Body of pancreas (tissue), 4 donors: ENCODE measurements at regions not wholly inside any gene's neighbourhood (a gene's known extent, or its start where the extent isn't known, plus 50 kb on each side); places are given as distances from the start of the nearest gene placed in this dataset.

ENCODE experiments used
- ATAC-seq: fragments of 150-250 bp; one replicate; pipeline ENCODE4 v1.9.1; 2016
- DNase-seq, 4 donors: peaks; one replicate each; pipeline ENCODE4 v3.0.0-alpha.2; 2019
- H3K27ac ChIP-seq, 4 donors: fragments of 200-600 bp; sonication (generic); 1 replicate in 3 of 4; 2 replicates in 1 of 4; pipeline versions ENCODE4 v1.5.1 to v1.6.1; 2016 to 2019; ENCODE audit warnings: mild to moderate bottlenecking in 1 of 4, mixed read lengths in 1 of 4, moderate library complexity in 1 of 4
- H3K27me3 ChIP-seq, 2 donors: fragments of 200-600 bp; sonication (generic); one replicate each; pipeline ENCODE4 v1.6.0; 2016; ENCODE audit warnings: mild to moderate bottlenecking in 1 of 2
- H3K36me3 ChIP-seq, 2 donors: fragments of 200-600 bp; sonication (generic); replicated peaks in 1 of 2; 2 replicates each; pipeline ENCODE4 v1.5.1; 2016; ENCODE audit warnings: low read depth in 2 of 2; ENCODE audit not compliant: insufficient read depth in 1 of 2
- H3K4me1 ChIP-seq: fragments of 200-600 bp; sonication (generic); one replicate; pipeline ENCODE4 v1.6.0; 2016
- H3K4me3 ChIP-seq, 2 donors: fragments of 200-600 bp; sonication (generic); 1 replicate in 1 of 2; 2 replicates in 1 of 2; pipeline ENCODE4 v1.5.1; 2016 to 2019
- H3K9me3 ChIP-seq, 3 donors: fragments of 200-600 bp; sonication (generic); 1 replicate in 2 of 3; 2 replicates in 1 of 3; pipeline ENCODE4 v1.5.1; 2016
- POLR2A ChIP-seq, 3 donors: fragments of 450-650 bp; IDR thresholded peaks; one replicate each; pipeline ENCODE4 v1.6.1; 2016; ENCODE audit warnings: antibody characterized with exemption in 3 of 3, mild to moderate bottlenecking in 2 of 3
- WGBS, 2 donors: methylation state at CpG; one replicate each; pipeline ENCODE4 v1.1.5; 2017; 5-methylcytosine and 5-hydroxymethylcytosine counted together
- intact Hi-C: fragments of 100-400 bp; cut with DNase I; formaldehyde crosslinking; loops from one replicate; pipeline ENCODE4 v1.15.1; 2023
- TF ChIP-seq, protein P1 (sequence below), 7 experiments: fragments of 450-650 bp in 4 of 7; fragments of 200-600 bp in 3 of 7; sonication (generic) in 3 of 7; IDR thresholded peaks; one replicate each; pipeline ENCODE4 v1.5.1; 2016 to 2019; ENCODE audit warnings: antibody characterized with exemption in 7 of 7

DNA sequence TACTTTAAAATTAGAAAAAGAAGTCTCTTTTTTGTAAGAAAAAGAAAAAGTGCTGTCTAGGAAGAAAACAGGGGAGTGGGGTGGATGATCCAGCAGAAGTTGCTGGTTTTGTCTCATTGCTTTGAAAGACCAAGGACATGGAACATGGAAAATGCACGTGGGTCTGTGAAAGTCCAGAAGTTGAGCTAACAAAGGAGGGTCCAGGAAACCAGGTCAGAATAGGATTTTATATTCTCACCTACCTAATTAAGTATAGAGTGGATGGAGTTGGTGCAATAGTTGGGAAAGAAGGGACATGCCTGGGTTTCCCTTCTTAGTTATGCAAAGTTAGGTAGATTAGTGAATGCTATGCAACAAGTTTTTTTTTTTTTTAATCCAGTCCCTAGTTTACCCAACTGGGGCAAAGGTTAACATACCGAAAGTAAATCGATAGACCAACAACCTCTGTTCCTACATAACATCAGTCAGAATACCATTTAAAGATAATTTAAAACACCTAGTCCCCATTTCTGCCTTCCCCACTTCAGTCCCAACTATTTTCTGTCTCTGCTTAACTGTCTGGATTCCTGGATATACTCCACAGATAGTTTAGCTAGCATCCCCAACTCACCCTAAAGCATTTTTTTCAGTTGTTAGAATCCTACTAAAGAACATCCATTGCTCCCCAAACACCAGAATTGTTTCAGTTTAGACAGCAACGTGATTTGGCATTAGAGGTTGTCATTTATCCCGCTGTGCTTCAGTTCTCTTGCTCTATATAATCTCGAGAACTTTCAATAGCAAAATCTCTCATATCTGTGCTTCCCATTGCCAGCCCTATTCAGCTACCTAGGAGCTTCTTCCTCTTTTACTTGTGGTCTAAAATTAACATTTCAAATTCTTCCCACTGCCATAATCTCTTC, 105.7 kb upstream of the PLPPR5 start:
- Histone ChIP-seq H3K4me1 (no peaks in the 10 kb centered on the region), H3K9me3 (no peaks in the 10 kb centered on the region), H3K27ac (no peak overlapping the region), H3K4me3 (no peak overlapping the region), H3K27me3 (no peaks in the 10 kb centered on the region), H3K36me3 (no peaks in the 10 kb centered on the region)
- 48 to 49% methylated on average over 6 of the region's 6 CpGs for WGBS, 2 donors
- intact Hi-C loops, result no loop called here
- DNase-seq, result no peak
- no peak for TF ChIP-seq POLR2A (IDR thresholded peaks at IDR 0.05)
- TF ChIP-seq, protein P1, sequence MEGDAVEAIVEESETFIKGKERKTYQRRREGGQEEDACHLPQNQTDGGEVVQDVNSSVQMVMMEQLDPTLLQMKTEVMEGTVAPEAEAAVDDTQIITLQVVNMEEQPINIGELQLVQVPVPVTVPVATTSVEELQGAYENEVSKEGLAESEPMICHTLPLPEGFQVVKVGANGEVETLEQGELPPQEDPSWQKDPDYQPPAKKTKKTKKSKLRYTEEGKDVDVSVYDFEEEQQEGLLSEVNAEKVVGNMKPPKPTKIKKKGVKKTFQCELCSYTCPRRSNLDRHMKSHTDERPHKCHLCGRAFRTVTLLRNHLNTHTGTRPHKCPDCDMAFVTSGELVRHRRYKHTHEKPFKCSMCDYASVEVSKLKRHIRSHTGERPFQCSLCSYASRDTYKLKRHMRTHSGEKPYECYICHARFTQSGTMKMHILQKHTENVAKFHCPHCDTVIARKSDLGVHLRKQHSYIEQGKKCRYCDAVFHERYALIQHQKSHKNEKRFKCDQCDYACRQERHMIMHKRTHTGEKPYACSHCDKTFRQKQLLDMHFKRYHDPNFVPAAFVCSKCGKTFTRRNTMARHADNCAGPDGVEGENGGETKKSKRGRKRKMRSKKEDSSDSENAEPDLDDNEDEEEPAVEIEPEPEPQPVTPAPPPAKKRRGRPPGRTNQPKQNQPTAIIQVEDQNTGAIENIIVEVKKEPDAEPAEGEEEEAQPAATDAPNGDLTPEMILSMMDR (IDR thresholded peaks at IDR 0.05), result no peak
- no peak for ATAC-seq

DNA sequence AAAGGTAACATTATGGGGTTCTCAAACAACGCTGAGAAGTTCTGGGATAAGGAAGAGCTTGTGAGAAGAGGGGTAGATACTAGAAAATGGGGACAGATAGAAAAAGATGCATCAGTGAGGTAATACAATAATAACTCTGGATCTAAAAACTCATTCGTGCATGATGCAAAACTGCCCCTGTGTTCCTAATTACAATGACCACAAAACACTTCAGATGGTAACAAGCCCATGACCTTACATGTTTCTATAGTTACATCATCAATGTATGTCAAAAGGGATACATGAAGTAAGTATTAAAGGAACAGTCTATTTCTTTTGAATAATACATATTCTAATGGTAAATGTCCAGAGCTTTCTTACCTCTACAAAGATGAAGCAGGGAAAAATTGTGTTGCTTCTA, 110.6 kb upstream of the PLPPR5 start:
- Histone ChIP-seq H3K9me3 (no peaks in the 10 kb centered on the region), H3K27ac (no peak overlapping the region), H3K4me1 (no peaks in the 10 kb centered on the region), H3K4me3 (no peak overlapping the region), H3K36me3 (no peaks in the 10 kb centered on the region), H3K27me3 (no peaks in the 10 kb centered on the region)
- ATAC-seq (no peak), DNase-seq (no peak)
- WGBS, 2 donors, result 59 to 63% methylated on average over 2 of the region's 2 CpGs
- intact Hi-C loops, result no loop called here
- no peak for TF ChIP-seq POLR2A (IDR thresholded peaks at IDR 0.05)
- TF ChIP-seq, protein P1 (IDR thresholded peaks at IDR 0.05), result no peak

DNA sequence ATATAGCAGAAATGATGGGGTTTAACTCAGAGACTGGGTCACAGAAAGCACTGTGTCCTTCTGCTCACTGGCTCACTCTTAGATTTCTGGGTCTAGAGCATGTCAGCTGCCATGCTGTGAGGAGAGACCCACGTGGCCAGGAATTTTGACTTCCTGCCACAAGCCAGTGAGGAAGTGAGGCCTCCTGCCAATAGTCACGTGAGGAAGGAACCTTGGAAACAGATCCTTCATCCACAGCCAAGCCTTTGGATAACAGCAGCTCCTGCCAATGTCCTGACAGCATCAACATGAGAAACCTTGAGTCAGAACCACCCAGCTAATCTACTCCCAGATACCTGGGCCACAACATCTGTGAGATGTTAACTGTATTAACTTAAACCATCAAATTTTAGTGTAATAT, 114.5 kb upstream of the PLPPR5 start:
- no peaks in the 10 kb centered on the region for H3K36me3 ChIP-seq
- no peaks in the 10 kb centered on the region for H3K4me1 ChIP-seq
- ATAC-seq (peak; percentile 68), DNase-seq (peak; percentile 31 to 47 (median 40))
- H3K9me3 ChIP-seq, result no peaks in the 10 kb centered on the region
- TF ChIP-seq POLR2A (IDR thresholded peaks at IDR 0.05), result no peak
- TF ChIP-seq, protein P1 (IDR thresholded peaks at IDR 0.05), result no peak
- no peak overlapping the region for H3K4me3 ChIP-seq
- intact Hi-C loops, result no loop called here
- no peak overlapping the region for H3K27ac ChIP-seq
- H3K27me3 ChIP-seq, result no peaks in the 10 kb centered on the region
- 0% methylated on average over 2 of the region's 2 CpGs for WGBS, 2 donors

DNA sequence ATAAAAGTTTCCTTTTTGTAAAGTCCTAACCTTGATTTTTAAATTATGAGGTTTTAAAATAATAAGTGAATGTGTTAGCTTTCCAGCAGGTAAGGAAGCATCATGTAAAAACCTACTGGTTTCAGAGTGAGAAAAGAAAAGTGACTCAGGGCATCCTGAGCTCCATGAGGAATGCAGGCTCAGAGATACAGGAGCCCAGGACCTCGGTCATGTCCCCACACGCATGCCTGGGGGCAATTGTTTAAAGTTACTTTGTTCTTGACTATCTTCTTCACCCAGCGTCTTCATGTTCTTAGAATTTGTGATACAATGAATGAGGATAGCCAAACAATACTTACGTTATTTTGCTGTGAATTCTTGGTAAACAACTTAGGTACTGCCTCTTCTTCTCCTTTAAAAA, 117.4 kb upstream of the PLPPR5 start:
- H3K9me3 ChIP-seq, result no peaks in the 10 kb centered on the region
- DNase-seq (no peak), ATAC-seq (no peak)
- WGBS, 2 donors, result 57 to 80% methylated on average over 4 of the region's 4 CpGs
- no peaks in the 10 kb centered on the region for H3K36me3 ChIP-seq
- H3K27ac ChIP-seq, result no peak overlapping the region
- intact Hi-C loops, result no loop called here
- H3K4me3 ChIP-seq, result no peak overlapping the region
- TF ChIP-seq, protein P1 (IDR thresholded peaks at IDR 0.05), result no peak
- no peak for TF ChIP-seq POLR2A (IDR thresholded peaks at IDR 0.05)
- H3K4me1 ChIP-seq, result no peaks in the 10 kb centered on the region
- no peaks in the 10 kb centered on the region for H3K27me3 ChIP-seq

DNA sequence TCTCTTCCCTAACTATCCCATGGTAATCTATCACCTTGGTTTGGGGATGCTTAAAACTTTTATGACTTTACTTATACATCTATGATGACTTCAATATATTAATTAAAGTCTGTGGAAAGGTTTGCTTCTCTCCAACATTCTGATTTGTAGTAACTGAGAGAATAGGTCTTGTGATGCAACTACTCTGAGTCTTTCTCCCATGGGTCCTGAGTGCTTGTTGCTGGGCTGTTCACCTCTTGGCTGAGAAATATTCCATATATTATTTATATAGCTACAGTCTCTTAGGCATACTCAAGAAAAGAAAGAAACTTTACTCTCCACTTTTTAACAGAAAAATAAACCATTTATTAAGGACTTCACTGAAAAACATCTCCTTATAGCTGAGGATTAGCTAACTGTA, 119.3 kb upstream of the PLPPR5 start:
- intact Hi-C loops, result no loop called here
- Histone ChIP-seq H3K4me1 (no peaks in the 10 kb centered on the region), H3K9me3 (no peaks in the 10 kb centered on the region), H3K27me3 (no peaks in the 10 kb centered on the region), H3K4me3 (no peak overlapping the region), H3K36me3 (no peaks in the 10 kb centered on the region), H3K27ac (no peak overlapping the region)
- no peak for ATAC-seq
- TF ChIP-seq, protein P1 (IDR thresholded peaks at IDR 0.05), result no peak
- TF ChIP-seq POLR2A (IDR thresholded peaks at IDR 0.05), result no peak
- DNase-seq, result no peak
